ENCODE measurements at regions not wholly inside any gene's neighbourhood (a gene's known extent, or its start where the extent isn't known, plus 50 kb on each side); places are given as distances from the start of the nearest gene placed in this dataset.

DNA sequence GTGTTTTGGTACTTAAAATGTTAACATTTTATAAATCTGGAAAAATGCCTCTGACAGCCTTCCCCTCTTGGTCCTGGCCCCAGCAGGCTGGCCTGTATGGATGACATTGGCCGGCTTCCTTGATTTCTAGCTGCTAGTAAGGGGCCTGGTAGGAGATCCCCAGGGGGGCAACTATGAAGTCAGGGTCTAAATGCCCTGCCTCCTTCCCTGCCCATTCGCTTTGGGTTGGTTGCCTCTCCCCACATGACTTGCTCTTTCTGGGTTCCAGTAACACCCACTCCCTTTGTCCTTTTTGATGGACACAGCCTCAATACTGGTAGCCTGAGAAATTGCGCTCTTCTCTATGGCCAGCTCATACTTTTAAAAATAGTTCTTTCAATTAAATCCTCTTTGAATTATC is 78.0 kb upstream of the MAD2L1 start:
- no peak for TF ChIP-seq MYC (IDR thresholded peaks at IDR 0.05; ENCODE audit: low read depth, low read length)
- TF ChIP-seq, protein P1, sequence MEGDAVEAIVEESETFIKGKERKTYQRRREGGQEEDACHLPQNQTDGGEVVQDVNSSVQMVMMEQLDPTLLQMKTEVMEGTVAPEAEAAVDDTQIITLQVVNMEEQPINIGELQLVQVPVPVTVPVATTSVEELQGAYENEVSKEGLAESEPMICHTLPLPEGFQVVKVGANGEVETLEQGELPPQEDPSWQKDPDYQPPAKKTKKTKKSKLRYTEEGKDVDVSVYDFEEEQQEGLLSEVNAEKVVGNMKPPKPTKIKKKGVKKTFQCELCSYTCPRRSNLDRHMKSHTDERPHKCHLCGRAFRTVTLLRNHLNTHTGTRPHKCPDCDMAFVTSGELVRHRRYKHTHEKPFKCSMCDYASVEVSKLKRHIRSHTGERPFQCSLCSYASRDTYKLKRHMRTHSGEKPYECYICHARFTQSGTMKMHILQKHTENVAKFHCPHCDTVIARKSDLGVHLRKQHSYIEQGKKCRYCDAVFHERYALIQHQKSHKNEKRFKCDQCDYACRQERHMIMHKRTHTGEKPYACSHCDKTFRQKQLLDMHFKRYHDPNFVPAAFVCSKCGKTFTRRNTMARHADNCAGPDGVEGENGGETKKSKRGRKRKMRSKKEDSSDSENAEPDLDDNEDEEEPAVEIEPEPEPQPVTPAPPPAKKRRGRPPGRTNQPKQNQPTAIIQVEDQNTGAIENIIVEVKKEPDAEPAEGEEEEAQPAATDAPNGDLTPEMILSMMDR (IDR thresholded peaks at IDR 0.05; ENCODE audit: low read depth, low read length) = no peak
